ENCODE measurements at regions not wholly inside any gene's neighbourhood (a gene's known extent, or its start where the extent isn't known, plus 50 kb on each side); places are given as distances from the start of the nearest gene placed in this dataset.

DNA sequence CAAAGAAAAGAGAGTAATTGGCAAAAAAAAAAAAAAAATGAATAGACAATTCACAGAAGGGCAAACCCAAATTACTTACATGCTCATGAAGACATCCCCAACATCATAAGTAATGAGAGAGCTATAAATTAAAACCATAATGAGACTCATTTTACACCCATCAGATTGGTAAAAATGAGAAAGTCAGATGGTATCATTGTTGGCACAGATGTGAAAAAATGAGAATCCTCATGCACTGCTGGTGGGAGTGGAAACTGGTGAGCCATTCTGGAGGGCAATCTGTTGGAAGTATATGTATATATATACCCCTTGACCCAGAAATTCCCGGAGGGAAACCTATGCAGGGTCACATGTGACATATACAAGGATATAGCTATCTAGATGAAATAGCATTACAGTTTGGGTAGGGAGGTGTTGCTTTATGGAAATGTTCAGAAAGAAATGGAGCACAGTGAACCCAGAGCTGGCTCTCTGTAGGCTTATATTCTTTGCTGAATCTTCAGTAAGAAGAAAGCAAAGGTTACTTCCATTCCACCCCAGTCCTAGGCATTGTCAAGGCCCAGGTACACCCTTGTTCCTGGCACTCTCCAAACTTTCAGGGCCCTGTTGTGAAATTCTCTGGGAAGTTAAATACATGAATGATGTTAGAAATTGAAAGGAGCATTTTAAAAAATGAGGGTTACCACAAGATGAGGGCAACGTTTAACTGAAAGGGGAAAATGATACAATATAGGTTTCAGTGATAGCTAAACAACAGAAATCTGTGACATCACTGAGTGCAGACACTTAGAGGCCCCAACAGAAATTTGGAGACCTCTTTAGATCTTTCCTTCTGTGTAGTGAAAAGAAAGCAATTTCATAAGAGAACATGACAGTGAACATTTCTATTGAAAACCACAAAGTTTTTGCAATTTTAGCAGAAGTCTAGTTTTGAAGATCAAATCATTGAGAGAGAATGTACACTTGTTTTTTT, 132.7 kb upstream of the TPRG1 start:
- DNase-seq (ENCODE audit: low spot score) (no peak), ATAC-seq (no peak)
- intact Hi-C loops (cut with DNase I): no loop called here

GRCh38 chr3:189040656-189041335, 131.0 kb upstream of the TPRG1 start:
- no peak for DNase-seq (ENCODE audit: low spot score)
- intact Hi-C loops (cut with DNase I): no loop called here
- ATAC-seq: no peak

GRCh38 chr3:189041482-189042090, 130.2 kb upstream of the TPRG1 start:
- intact Hi-C loops (cut with DNase I): no loop called here
- ATAC-seq: peak; percentile 55
- DNase-seq (ENCODE audit: low spot score): no peak

DNA sequence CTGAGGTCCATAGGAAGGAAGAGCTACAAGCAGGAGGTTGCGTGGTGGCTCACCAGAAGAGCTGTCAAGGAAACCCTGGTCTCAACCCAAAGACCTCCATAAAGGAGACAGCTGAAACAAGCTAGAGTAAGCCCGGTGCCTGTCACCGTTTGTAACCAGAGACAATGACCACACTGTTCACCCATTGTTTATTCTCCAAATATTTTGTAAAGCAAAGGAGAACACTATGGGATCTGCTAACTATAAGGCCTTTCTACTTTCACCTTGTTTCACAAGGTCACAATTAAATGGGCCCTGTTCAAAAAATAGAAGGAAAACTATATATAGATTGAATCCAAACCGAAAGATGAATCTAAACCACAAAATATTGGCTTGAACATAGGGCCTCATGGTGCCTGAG, 128.9 kb upstream of the TPRG1 start:
- DNase-seq (ENCODE audit: low spot score): no peak
- intact Hi-C loops (cut with DNase I): no loop called here
- no peak for ATAC-seq

GRCh38 chr3:189049458-189050236, 122.1 kb upstream of the TPRG1 start:
- DNase-seq (ENCODE audit: low spot score) (no peak), ATAC-seq (no peak)
- intact Hi-C loops (cut with DNase I): no loop called here

- no peak for DNase-seq (ENCODE audit: low spot score)
- intact Hi-C loops (cut with DNase I): no loop called here
- ATAC-seq: no peak
These were observed 118.4 kb upstream of the TPRG1 start for GRCh38 chr3:189053322-189053721.

- DNase-seq (ENCODE audit: low spot score): no peak
- intact Hi-C loops (cut with DNase I): no loop called here
- ATAC-seq: peak; percentile 48
These were observed 115.0 kb upstream of the TPRG1 start for GRCh38 chr3:189056646-189057335.

- ATAC-seq (peak; percentile 65), DNase-seq (ENCODE audit: low spot score) (no peak)
- intact Hi-C loops (cut with DNase I): no loop called here
These were observed 114.4 kb upstream of the TPRG1 start for GRCh38 chr3:189057369-189057768.

GRCh38 chr3:189058071-189058470, 113.7 kb upstream of the TPRG1 start:
- ATAC-seq (no peak), DNase-seq (ENCODE audit: low spot score) (no peak)
- intact Hi-C loops (cut with DNase I): no loop called here

- DNase-seq (ENCODE audit: low spot score): no peak
- no peak for ATAC-seq
- intact Hi-C loops (cut with DNase I): no loop called here
These were observed 100.8 kb upstream of the TPRG1 start for GRCh38 chr3:189070965-189071364.

DNA sequence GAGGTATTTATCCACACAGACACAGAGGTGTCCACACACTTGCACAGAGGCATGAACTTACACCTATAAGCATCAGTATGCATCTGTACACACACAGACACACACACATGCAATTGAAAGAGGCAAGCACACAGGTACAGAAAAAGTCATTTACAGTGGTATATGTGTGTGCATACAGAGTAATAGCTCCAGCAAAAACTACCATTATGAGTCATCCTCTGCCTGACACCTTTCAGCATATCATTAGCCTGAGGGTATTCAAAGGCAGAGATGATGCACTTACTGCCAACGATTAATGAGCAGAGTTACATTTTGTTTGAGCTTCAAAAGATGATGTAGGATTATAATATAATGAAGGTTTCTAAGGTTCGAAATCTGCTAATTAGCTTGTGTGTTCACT, 100.3 kb upstream of the TPRG1 start:
- intact Hi-C loops (cut with DNase I): no loop called here
- DNase-seq (ENCODE audit: low spot score): no peak
- ATAC-seq: no peak

DNA sequence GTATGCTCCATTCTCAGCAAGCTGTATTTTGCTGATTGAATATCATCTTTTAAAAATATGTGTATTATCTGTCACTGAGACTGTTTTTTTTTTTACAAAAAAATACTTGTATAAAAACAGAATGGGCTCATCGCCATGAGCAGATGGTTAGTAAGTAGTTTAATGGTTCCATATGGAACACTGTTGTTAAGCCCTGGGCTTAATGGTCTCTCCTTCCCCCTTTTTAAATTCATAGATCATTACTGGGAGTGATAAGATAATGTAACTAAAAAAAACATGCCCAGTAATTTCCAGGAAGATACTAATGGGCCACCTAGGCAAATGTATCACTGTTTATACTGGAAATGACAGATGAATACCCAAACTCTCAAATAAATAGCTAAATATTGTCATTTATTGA, 95.3 kb upstream of the TPRG1 start:
- DNase-seq (ENCODE audit: low spot score): no peak
- no peak for ATAC-seq
- intact Hi-C loops (cut with DNase I): no loop called here

GRCh38 chr3:189080745-189081144, 91.0 kb upstream of the TPRG1 start:
- ATAC-seq: no peak
- intact Hi-C loops (cut with DNase I): no loop called here
- DNase-seq (ENCODE audit: low spot score): no peak

DNA sequence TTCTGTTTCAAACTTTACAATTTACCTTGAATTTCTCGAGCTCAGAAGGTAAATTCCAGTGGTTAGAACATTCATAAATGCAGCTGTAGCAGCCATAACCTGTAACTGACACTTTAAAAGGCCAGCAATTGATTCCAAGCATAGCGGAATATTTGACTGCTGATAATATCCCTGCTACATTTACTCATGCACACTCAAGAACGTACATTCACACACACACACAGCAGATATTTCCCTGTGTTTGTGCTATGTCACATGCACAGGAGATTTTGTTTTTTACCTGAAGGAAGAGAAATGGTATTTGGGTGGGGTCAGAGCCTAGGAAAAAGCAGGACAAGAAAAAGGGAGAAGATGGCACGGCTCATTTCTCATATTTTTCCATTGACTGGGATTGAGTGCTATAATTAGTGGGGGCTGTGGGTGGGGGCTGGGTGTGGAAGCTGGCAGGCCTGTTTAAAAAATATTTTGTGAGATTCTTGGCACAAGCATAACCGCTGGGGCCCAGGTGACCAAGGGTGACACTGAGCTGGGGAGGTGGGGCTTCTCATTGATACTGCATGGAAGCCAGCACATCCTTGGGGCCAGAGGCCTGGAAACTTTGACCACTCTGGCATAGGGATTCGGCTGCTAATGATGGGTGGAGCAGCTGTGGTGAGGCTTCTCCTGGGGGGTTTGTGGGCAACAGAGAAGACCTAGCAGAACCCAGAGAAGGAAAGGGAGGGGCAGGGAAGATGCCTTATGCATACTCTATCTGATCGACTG, 88.9 kb upstream of the TPRG1 start:
- intact Hi-C loops (cut with DNase I): no loop called here
- DNase-seq (ENCODE audit: low spot score) (no peak), ATAC-seq (peak; percentile 50)

DNA sequence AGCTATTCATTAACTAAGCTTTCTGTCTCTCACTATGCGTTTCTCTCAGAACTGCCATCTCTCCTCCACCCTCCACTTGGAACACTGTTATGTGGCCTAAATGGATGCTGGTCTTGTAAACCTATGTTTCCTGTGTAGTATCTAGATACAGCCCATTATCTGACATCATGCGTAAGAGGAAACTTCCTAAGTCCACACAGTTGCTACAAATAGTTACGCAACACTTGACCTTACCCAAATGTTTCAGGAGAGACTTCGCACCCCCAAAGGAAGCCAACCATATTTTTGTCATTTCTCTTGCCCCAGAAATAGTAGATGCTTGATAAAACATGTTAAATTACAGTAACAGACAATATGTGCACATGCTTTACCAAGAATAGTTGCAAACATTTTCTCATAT, 87.2 kb upstream of the TPRG1 start:
- intact Hi-C loops (cut with DNase I): no loop called here
- ATAC-seq (no peak), DNase-seq (ENCODE audit: low spot score) (no peak)

- no peak for DNase-seq (ENCODE audit: low spot score)
- ATAC-seq: no peak
- intact Hi-C loops (cut with DNase I): no loop called here
These were observed 79.2 kb upstream of the TPRG1 start for GRCh38 chr3:189092547-189092946.

DNA sequence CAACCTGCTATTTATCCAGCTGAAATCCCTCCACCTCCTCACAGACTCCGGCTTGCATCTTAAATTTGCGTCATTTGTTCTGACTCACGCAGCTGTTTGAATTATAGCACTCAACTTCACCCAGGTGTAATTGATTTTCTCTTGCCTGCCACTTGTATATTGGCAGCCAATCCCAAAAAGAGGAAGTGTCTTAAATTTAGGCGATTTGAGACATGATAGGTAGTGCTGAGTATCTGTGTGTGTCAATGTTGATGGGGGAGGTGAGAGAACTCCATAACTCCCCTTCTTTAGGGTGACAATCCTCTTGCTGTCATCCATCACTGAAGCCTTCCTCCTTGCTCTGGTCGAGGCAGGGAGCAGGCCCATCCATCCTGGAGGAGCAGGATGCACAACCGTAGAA, 77.2 kb upstream of the TPRG1 start:
- intact Hi-C loops (cut with DNase I): no loop called here
- DNase-seq (ENCODE audit: low spot score) (no peak), ATAC-seq (no peak)

DNA sequence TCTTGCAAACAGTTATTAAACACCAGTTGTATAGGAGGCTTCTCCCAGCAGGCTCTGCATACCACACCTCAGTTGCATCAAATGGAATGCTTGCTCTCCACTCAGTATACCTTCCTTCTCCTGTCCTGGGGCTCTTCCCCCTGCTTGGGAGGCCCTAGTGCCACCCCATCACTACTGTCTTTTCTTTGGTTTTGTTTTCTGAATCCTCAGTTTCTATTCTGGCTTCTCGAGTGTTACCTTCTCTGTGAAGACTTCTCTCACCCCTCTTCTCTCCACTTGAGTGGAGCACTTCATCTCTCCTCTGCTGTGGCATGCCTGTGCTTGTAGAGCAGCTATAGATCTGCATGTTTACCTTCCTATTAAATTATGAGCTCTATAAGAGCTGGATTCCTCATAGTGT, 75.7 kb upstream of the TPRG1 start:
- intact Hi-C loops (cut with DNase I): no loop called here
- no peak for ATAC-seq
- DNase-seq (ENCODE audit: low spot score): no peak
